HepG2 (cell line): ENCODE measurements at regions not wholly inside any gene's neighbourhood (a gene's known extent, or its start where the extent isn't known, plus 50 kb on each side); places are given as distances from the start of the nearest gene placed in this dataset.
A peak's percentile ranks its signal among the peaks of the same experiment; 100 is the strongest.

Source experiments
- ARID2 ChIP-seq: sonication (generic); formaldehyde crosslinking; IDR thresholded peaks from 2 replicates; pipeline ENCODE4 v1.8.1; 2022; ENCODE audit warnings: mild to moderate bottlenecking, missing genetic modification reagents, borderline replicate concordance
- CCAR2 ChIP-seq: fragments of 200-400 bp; formaldehyde crosslinking; optimal IDR thresholded peaks from 2 replicates; pipeline ENCODE3; 2018; ENCODE audit warnings: low read depth, mild to moderate bottlenecking, low read length, moderate library complexity
- DNMT1 ChIP-seq: sonication (generic); formaldehyde crosslinking; IDR thresholded peaks from 2 replicates; pipeline ENCODE4 v1.5.1; 2020; ENCODE audit warnings: mild to moderate bottlenecking, missing genetic modification reagents
- FOXA1 ChIP-seq, 2 experiments: fragments of 450-650 bp in 1 of 2; sonication (generic) in 1 of 2; formaldehyde crosslinking in 1 of 2; IDR thresholded peaks; 2 replicates each; pipeline versions ENCODE4 v1.4.0 to v1.6.1; 2016 to 2020; ENCODE audit warnings: missing genetic modification reagents in 1 of 2
- HNF4G ChIP-seq, 2 experiments: sonication (generic) in 1 of 2; formaldehyde crosslinking in 1 of 2; IDR thresholded peaks; 2 replicates each; pipeline versions ENCODE4 v1.4.0 to v1.6.1; 2011 to 2020; ENCODE audit warnings: borderline replicate concordance in 2 of 2, low read depth in 2 of 2, mild to moderate bottlenecking in 2 of 2, low read length in 1 of 2, missing genetic modification reagents in 1 of 2, moderate library complexity in 1 of 2
- NFYB ChIP-seq: sonication (generic); formaldehyde crosslinking; IDR thresholded peaks from 2 replicates; pipeline ENCODE4 v1.4.0; 2020; ENCODE audit warnings: missing genetic modification reagents
- POGZ ChIP-seq: sonication (generic); formaldehyde crosslinking; IDR thresholded peaks from 2 replicates; pipeline ENCODE4 v1.4.0; 2020; ENCODE audit warnings: mild to moderate bottlenecking, missing genetic modification reagents
- RFX3 ChIP-seq: IDR thresholded peaks from 2 replicates; pipeline ENCODE4 v1.6.1; 2016; ENCODE audit warnings: missing biosample characterization, missing genetic modification reagents
- SOX13 ChIP-seq, 3 experiments: fragments of 450-650 bp in 1 of 3; sonication (generic) in 1 of 3; formaldehyde crosslinking in 1 of 3; IDR thresholded peaks in 2 of 3; conservative IDR thresholded peaks in 1 of 3; 2 replicates each; pipeline versions ENCODE4 v1.5.0 to v1.6.1; 2016 to 2020; ENCODE audit warnings: antibody characterized with exemption in 1 of 3, mild to moderate bottlenecking in 1 of 3, missing compliant biosample characterization in 1 of 3, missing genetic modification reagents in 1 of 3, moderate library complexity in 1 of 3
- ZBTB20 ChIP-seq: sonication (generic); formaldehyde crosslinking; IDR thresholded peaks from 2 replicates; pipeline ENCODE4 v1.8.1; 2023; ENCODE audit warnings: missing genetic modification reagents, low read depth, mild to moderate bottlenecking, borderline replicate concordance
- ZBTB7B ChIP-seq: sonication (generic); formaldehyde crosslinking; IDR thresholded peaks from 2 replicates; pipeline ENCODE4 v1.4.0; 2020; ENCODE audit warnings: missing genetic modification reagents
- ZNF180 ChIP-seq: sonication (generic); formaldehyde crosslinking; IDR thresholded peaks from 2 replicates; pipeline ENCODE4 v1.4.0; 2020; ENCODE audit warnings: low read depth, missing genetic modification reagents, borderline replicate concordance
- ZNF3 ChIP-seq: IDR thresholded peaks from 2 replicates; pipeline ENCODE4 v1.7.0; 2017; ENCODE audit warnings: inconsistent platforms
- ZNF530 ChIP-seq: sonication (generic); formaldehyde crosslinking; IDR thresholded peaks from 2 replicates; pipeline ENCODE4 v1.5.0; 2020; ENCODE audit warnings: low read depth, mild to moderate bottlenecking, missing genetic modification reagents
- ZNF652 ChIP-seq: IDR thresholded peaks from 2 replicates; pipeline ENCODE4 v1.6.1; 2016; ENCODE audit warnings: low read depth, borderline replicate concordance
- ZNF766 ChIP-seq: sonication (generic); formaldehyde crosslinking; IDR thresholded peaks from 2 replicates; pipeline ENCODE4 v1.5.0; 2020; ENCODE audit warnings: missing genetic modification reagents, borderline replicate concordance
- TF ChIP-seq, protein P1 (sequence below): sonication (generic); formaldehyde crosslinking; IDR thresholded peaks from 2 replicates; pipeline ENCODE4 v1.5.0; 2020; ENCODE audit warnings: mild to moderate bottlenecking, missing genetic modification reagents, moderate library complexity
- TF ChIP-seq, protein P2 (sequence below): sonication (generic); formaldehyde crosslinking; IDR thresholded peaks from 2 replicates; pipeline ENCODE4 v1.8.1; 2023; ENCODE audit warnings: missing genetic modification reagents, mild to moderate bottlenecking, borderline replicate concordance
- TF ChIP-seq, protein P3 (sequence below): sonication (generic); formaldehyde crosslinking; IDR thresholded peaks from 2 replicates; pipeline ENCODE4 v1.5.1; 2020; ENCODE audit warnings: mild to moderate bottlenecking, moderate library complexity, missing genetic modification reagents
- TF ChIP-seq, protein P4 (sequence below): sonication (generic); formaldehyde crosslinking; conservative IDR thresholded peaks from 2 replicates; pipeline ENCODE4 v1.4.0; 2020; ENCODE audit warnings: missing genetic modification reagents
- TF ChIP-seq, protein P5 (sequence below): sonication (generic); formaldehyde crosslinking; IDR thresholded peaks from 2 replicates; pipeline ENCODE4 v1.5.0; 2020; ENCODE audit warnings: missing genetic modification reagents
- TF ChIP-seq, protein P6 (sequence below): sonication (generic); formaldehyde crosslinking; IDR thresholded peaks from 2 replicates; pipeline ENCODE4 v1.8.0; 2022; ENCODE audit warnings: missing genetic modification reagents, low read depth, mild to moderate bottlenecking, borderline replicate concordance

DNA sequence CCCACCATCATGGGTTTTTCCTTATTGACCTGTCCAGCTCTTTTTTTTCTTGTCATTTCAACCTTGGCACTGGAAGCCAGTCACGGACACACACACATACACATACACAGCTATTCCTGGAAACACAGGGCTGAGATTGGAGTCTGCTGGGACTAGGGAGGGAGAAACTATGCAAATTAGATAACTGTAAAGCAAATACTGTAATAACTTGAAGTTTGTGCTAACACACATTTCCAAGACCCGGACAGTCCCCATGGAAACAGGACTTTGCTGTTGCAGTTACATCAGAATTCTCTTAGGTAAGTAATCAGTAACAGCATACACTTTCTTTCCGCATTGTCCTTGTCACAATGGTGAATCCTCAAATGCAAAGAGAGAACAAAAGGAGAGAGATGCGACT lies 304.4 kb downstream of the KBTBD8 start (continued):
- TF ChIP-seq POGZ (no peak), DNMT1 (no peak), FOXA1 (IDR thresholded peaks at IDR 0.05) (no peak), FOXA1 (CRISPR knock-in tag; IDR thresholded peaks at IDR 0.05) (no peak), ARID2 (no peak), SOX13 (IDR thresholded peaks at IDR 0.05) (peak; percentile 59; the same call in 1 of the 2 replicates), SOX13 (CRISPR knock-in tag; conservative IDR thresholded peaks at IDR 0.05 in 1 of 2, IDR thresholded peaks at IDR 0.05 in 1 of 2) (peak in 1 of 2 experiments; percentile 83; a peak in 2 of 4 replicates), ZNF652 (CRISPR knock-in tag) (no peak), ZBTB20 (CRISPR knock-in tag) (no peak), NFYB (no peak), RFX3 (CRISPR knock-in tag) (peak; percentile 71), ZNF3 (CRISPR knock-in tag) (no peak), ZNF180 (CRISPR knock-in tag) (no peak), HNF4G (IDR thresholded peaks at IDR 0.05; ENCODE audit: borderline replicate concordance, low read depth, low read length) (peak; percentile 19; the same call in 1 of the 2 replicates), HNF4G (CRISPR knock-in tag; IDR thresholded peaks at IDR 0.05; ENCODE audit: borderline replicate concordance, low read depth) (no peak), ZNF530 (CRISPR knock-in tag) (no peak), ZNF766 (CRISPR knock-in tag) (no peak), CCAR2 (no peak), ZBTB7B (CRISPR knock-in tag) (no peak)
- TF ChIP-seq, protein P1, sequence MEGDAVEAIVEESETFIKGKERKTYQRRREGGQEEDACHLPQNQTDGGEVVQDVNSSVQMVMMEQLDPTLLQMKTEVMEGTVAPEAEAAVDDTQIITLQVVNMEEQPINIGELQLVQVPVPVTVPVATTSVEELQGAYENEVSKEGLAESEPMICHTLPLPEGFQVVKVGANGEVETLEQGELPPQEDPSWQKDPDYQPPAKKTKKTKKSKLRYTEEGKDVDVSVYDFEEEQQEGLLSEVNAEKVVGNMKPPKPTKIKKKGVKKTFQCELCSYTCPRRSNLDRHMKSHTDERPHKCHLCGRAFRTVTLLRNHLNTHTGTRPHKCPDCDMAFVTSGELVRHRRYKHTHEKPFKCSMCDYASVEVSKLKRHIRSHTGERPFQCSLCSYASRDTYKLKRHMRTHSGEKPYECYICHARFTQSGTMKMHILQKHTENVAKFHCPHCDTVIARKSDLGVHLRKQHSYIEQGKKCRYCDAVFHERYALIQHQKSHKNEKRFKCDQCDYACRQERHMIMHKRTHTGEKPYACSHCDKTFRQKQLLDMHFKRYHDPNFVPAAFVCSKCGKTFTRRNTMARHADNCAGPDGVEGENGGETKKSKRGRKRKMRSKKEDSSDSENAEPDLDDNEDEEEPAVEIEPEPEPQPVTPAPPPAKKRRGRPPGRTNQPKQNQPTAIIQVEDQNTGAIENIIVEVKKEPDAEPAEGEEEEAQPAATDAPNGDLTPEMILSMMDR (CRISPR knock-in tag) = no peak
- TF ChIP-seq, protein P2, sequence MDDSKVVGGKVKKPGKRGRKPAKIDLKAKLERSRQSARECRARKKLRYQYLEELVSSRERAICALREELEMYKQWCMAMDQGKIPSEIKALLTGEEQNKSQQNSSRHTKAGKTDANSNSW = no peak
- TF ChIP-seq, protein P3, sequence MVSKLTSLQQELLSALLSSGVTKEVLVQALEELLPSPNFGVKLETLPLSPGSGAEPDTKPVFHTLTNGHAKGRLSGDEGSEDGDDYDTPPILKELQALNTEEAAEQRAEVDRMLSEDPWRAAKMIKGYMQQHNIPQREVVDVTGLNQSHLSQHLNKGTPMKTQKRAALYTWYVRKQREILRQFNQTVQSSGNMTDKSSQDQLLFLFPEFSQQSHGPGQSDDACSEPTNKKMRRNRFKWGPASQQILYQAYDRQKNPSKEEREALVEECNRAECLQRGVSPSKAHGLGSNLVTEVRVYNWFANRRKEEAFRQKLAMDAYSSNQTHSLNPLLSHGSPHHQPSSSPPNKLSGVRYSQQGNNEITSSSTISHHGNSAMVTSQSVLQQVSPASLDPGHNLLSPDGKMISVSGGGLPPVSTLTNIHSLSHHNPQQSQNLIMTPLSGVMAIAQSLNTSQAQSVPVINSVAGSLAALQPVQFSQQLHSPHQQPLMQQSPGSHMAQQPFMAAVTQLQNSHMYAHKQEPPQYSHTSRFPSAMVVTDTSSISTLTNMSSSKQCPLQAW (CRISPR knock-in tag) = no peak
- TF ChIP-seq, protein P4, sequence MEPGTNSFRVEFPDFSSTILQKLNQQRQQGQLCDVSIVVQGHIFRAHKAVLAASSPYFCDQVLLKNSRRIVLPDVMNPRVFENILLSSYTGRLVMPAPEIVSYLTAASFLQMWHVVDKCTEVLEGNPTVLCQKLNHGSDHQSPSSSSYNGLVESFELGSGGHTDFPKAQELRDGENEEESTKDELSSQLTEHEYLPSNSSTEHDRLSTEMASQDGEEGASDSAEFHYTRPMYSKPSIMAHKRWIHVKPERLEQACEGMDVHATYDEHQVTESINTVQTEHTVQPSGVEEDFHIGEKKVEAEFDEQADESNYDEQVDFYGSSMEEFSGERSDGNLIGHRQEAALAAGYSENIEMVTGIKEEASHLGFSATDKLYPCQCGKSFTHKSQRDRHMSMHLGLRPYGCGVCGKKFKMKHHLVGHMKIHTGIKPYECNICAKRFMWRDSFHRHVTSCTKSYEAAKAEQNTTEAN (CRISPR knock-in tag) = 0 out of 2 replicates have a peak, but pooled peaks have one; percentile 27
- TF ChIP-seq, protein P5, sequence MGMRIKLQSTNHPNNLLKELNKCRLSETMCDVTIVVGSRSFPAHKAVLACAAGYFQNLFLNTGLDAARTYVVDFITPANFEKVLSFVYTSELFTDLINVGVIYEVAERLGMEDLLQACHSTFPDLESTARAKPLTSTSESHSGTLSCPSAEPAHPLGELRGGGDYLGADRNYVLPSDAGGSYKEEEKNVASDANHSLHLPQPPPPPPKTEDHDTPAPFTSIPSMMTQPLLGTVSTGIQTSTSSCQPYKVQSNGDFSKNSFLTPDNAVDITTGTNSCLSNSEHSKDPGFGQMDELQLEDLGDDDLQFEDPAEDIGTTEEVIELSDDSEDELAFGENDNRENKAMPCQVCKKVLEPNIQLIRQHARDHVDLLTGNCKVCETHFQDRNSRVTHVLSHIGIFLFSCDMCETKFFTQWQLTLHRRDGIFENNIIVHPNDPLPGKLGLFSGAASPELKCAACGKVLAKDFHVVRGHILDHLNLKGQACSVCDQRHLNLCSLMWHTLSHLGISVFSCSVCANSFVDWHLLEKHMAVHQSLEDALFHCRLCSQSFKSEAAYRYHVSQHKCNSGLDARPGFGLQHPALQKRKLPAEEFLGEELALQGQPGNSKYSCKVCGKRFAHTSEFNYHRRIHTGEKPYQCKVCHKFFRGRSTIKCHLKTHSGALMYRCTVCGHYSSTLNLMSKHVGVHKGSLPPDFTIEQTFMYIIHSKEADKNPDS (CRISPR knock-in tag) = no peak
- TF ChIP-seq, protein P6, sequence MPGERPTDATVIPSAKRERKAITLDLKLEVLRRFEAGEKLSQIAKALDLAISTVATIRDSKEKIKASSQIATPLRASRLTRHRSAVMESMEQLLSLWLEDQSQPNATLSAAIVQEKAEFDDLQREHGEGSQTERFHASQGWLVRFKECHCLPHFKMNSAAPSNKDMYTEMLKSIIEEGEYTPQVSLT (CRISPR knock-in tag) = no peak
